Tibial artery (tissue), 4 donors: ENCODE measurements at regions not wholly inside any gene's neighbourhood (a gene's known extent, or its start where the extent isn't known, plus 50 kb on each side); places are given as distances from the start of the nearest gene placed in this dataset.

Experiments
- DNase-seq, 2 donors: peaks; one replicate each; pipeline ENCODE4 v3.0.0-alpha.2; 2019
- H3K27ac ChIP-seq, 2 donors: fragments of 200-600 bp; sonication (generic) in 1 of 2; 1 replicate in 1 of 2; 2 replicates in 1 of 2; pipeline ENCODE4 v1.5.1; 2018 to 2019; ENCODE audit warnings: mild to moderate bottlenecking in 1 of 2
- H3K27me3 ChIP-seq, 2 donors: fragments of 200-600 bp; sonication (generic) in 1 of 2; one replicate each; pipeline versions ENCODE4 v1.5.1 to v1.6.0; 2016 to 2019
- H3K36me3 ChIP-seq, 3 donors: fragments of 200-600 bp; sonication (generic) in 2 of 3; one replicate each; pipeline ENCODE4 v1.5.1; 2016 to 2019; ENCODE audit warnings: mild to moderate bottlenecking in 2 of 3
- H3K4me1 ChIP-seq, 4 donors: fragments of 200-600 bp; sonication (generic) in 2 of 4; 1 replicate in 3 of 4; 2 replicates in 1 of 4; pipeline ENCODE4 v1.5.1; 2016 to 2019
- H3K4me3 ChIP-seq, 2 donors: fragments of 200-600 bp; sonication (generic) in 1 of 2; 1 replicate in 1 of 2; 2 replicates in 1 of 2; pipeline ENCODE4 v1.5.1; 2018 to 2019; ENCODE audit warnings: mild to moderate bottlenecking in 2 of 2
- H3K9me3 ChIP-seq, 3 donors: fragments of 200-600 bp; sonication (generic) in 1 of 3; one replicate each; pipeline ENCODE4 v1.5.1; 2016 to 2019
- CTCF ChIP-seq, 2 experiments: fragments of 200-600 bp in 1 of 2; fragments of 450-650 bp in 1 of 2; IDR thresholded peaks; one replicate each; pipeline ENCODE4 v1.5.1; 2017 to 2019; ENCODE audit warnings: antibody characterized with exemption in 2 of 2, mild to moderate bottlenecking in 1 of 2, moderate library complexity in 1 of 2
- intact Hi-C: fragments of 100-400 bp; cut with DNase I; formaldehyde crosslinking; loops from one replicate; pipeline ENCODE4 v1.15.0; 2023; ENCODE audit warnings: low total_unique reads

DNA sequence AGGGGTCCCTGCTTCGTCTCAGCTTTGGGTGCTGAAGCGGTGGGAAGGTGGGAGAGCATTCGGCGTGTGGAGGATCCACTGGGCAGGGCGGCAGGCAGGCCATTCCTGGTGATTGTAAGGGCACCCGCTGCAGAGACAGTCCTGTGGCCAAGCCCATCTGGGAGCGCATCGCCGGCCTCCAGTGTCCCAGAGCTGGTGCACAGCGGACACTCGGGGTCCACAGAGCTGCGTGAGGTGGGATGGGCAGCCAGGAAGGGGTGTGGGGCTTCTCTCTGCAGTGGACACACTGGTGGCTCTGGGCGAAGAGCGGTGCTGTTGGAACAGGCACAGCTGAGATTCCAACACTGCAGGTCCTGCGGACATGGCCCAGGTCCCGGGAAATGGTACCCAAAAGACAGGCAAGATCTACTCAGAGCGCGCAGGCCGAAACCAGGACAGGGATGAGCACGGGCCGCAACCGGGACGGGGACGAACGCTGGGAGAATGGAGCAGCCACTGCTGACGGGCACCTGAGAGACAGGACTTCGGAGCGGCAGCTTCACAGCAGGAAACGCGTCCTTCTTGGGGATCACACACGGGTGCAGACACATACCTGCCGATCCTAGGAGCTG is 188.2 kb downstream of the ERMARD start:
- H3K27me3 ChIP-seq = peaks cover 0 to 61% of the 10 kb centered on the region in 2 donors
- intact Hi-C loops = no loop called here
- no peak for DNase-seq
- no peak overlapping the region for H3K4me3 ChIP-seq
- H3K36me3 ChIP-seq = no peaks in the 10 kb centered on the region
- H3K27ac ChIP-seq = no peak overlapping the region
- TF ChIP-seq CTCF (IDR thresholded peaks at IDR 0.05) = no peak
- H3K9me3 ChIP-seq = peaks cover 0 to 10% (median 6%) of the 10 kb centered on the region in 3 donors
- no peaks in the 10 kb centered on the region for H3K4me1 ChIP-seq

GRCh38 chr6:169938731-169939130 is 187.3 kb downstream of the ERMARD start:
- Histone ChIP-seq H3K27ac (no peak overlapping the region), H3K27me3 (peaks cover 0 to 61% of the 10 kb centered on the region in 2 donors), H3K9me3 (peaks cover 0 to 4% (median 2%) of the 10 kb centered on the region in 3 donors), H3K36me3 (no peaks in the 10 kb centered on the region), H3K4me1 (peaks cover 0 to 8% (median 3%) of the 10 kb centered on the region in 4 donors), H3K4me3 (no peak overlapping the region)
- no peak for DNase-seq
- no peak for TF ChIP-seq CTCF (IDR thresholded peaks at IDR 0.05)
- intact Hi-C loops = no loop called here

DNA sequence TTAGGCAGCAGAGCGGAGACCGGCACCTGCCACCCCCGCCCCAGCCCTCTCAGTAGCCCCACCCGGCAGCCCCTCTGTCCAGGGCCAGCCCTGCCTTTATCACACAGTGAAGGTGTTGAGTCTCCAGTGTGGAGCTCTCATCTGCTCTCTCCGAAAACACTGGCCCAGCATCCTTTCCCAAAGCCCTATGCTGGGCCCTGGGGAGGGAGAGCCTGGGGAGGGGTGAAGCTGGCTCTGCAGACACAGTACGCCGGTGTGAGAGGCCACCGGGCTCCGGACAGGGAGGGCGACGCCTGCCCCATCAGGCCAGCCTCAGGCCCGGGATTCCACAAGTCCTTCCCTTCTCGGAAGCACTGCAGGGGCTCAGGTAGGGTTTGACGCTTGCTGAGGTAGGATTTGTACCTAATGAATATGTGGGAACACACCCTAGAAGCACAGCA is 186.9 kb downstream of the ERMARD start:
- Histone ChIP-seq H3K27ac (no peak overlapping the region), H3K4me3 (no peak overlapping the region), H3K4me1 (peaks cover 0 to 8% (median 3%) of the 10 kb centered on the region in 4 donors), H3K27me3 (peaks cover 0 to 61% of the 10 kb centered on the region in 2 donors), H3K36me3 (no peaks in the 10 kb centered on the region), H3K9me3 (no peaks in the 10 kb centered on the region)
- intact Hi-C loops = no loop called here
- no peak for DNase-seq
- no peak for TF ChIP-seq CTCF (IDR thresholded peaks at IDR 0.05)

GRCh38 chr6:169937389-169938261 is 186.2 kb downstream of the ERMARD start:
- intact Hi-C loops = no loop called here
- Histone ChIP-seq H3K27ac (no peak overlapping the region), H3K36me3 (no peaks in the 10 kb centered on the region), H3K4me1 (peaks cover 0 to 8% (median 3%) of the 10 kb centered on the region in 4 donors), H3K27me3 (peaks cover 0 to 61% of the 10 kb centered on the region in 2 donors), H3K4me3 (no peak overlapping the region), H3K9me3 (no peaks in the 10 kb centered on the region)
- no peak for DNase-seq
- TF ChIP-seq CTCF (IDR thresholded peaks at IDR 0.05) = no peak

DNA sequence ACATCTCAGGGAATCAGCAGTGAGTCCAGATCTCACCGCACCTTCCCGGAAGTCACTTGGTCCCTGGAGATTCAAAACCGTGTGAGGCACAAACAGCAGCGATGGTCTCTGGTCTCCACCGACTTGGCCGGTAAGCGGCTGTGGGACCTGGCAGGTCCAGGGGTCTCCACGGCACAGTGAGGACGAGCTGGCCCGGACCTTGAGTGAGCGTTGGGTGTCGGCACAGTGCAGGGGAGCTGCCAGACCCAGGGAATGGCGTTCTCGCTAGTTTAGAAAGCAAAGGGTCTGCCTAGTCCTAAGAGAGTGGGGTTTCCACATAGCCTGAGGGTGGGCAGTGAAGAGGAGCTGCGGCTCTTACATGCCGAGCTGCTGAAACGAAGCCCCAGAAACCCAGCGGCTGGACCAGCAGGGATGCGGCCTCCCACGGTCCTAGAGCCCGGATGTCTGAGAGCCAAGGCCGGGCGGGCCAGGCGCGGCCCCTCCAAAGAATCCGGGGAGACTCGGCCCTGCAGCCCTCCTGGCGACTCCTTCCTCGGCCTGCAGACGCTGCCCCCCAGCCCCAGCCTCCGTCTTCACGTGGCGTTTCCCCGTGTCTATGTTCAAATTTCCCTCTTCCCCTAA is 185.0 kb downstream of the ERMARD start:
- no peaks in the 10 kb centered on the region for H3K9me3 ChIP-seq
- no peaks in the 10 kb centered on the region for H3K36me3 ChIP-seq
- H3K4me1 ChIP-seq = peaks cover 0 to 8% (median 3%) of the 10 kb centered on the region in 4 donors
- peaks cover 0 to 61% of the 10 kb centered on the region in 2 donors for H3K27me3 ChIP-seq
- TF ChIP-seq CTCF (IDR thresholded peaks at IDR 0.05) = no peak
- DNase-seq = no peak
- no peak overlapping the region for H3K27ac ChIP-seq
- H3K4me3 ChIP-seq = no peak overlapping the region
- intact Hi-C loops = no loop called here
